Endothelial cell of umbilical vein (primary cell): ENCODE measurements at regions not wholly inside any gene's neighbourhood (a gene's known extent, or its start where the extent isn't known, plus 50 kb on each side); places are given as distances from the start of the nearest gene placed in this dataset.

Source experiments
- BruUV-seq: library from RNA; stranded (reverse); fragments of 400-500 nt; replicated peaks from 2 replicates; lab custom pipeline; 2021; lab: Mats Ljungman, UMichigan
- CTCF ChIA-PET: fragments of 300-600, 350-600 bp; sonication (Branson Sonifier 250); formaldehyde crosslinking; loops from one replicate; lab custom pipeline; 2021; ENCODE audit warnings: antibody characterized with exemption, inconsistent platforms; lab: Charles Lee
- POLR2A ChIA-PET: fragments of 300-600, 350-600 bp; sonication (Branson Sonifier 250); formaldehyde crosslinking; loops from one replicate; lab custom pipeline; 2021; ENCODE audit warnings: antibody characterized with exemption, inconsistent platforms; lab: Charles Lee
- DNase-seq: peaks from one replicate; pipeline ENCODE4 v3.0.0-alpha.2; 2011; ENCODE audit warnings: low read depth, low spot score
- FAIRE-seq: peaks from 2 replicates; lab custom pipeline; 2011; peaks lifted over from hg19 to GRCh38; lab: Jason Lieb, UNC
- H2AFZ ChIP-seq: 2 replicates; pipeline ENCODE4 v1.6.0; 2012; ENCODE audit warnings: low read depth, low read length, control low read depth, inconsistent platforms
- H3K27ac ChIP-seq: 2 replicates; pipeline ENCODE4 v1.5.1; 2011; ENCODE audit warnings: low read depth, mild to moderate bottlenecking, control low read depth, low read length, moderate library complexity; ENCODE audit not compliant: insufficient read depth
- H3K27me3 ChIP-seq, 2 experiments: 2 replicates each; pipeline versions ENCODE4 v1.6.0 to v1.6.1; 2011; ENCODE audit warnings: low read length in 2 of 2, mixed read lengths in 1 of 2; ENCODE audit not compliant: control insufficient read depth in 2 of 2, insufficient read depth in 2 of 2
- H3K36me3 ChIP-seq, 2 experiments: 2 replicates in 1 of 2; 3 replicates in 1 of 2; pipeline ENCODE4 v1.5.1; 2011; ENCODE audit warnings: low read length in 2 of 2, mild to moderate bottlenecking in 1 of 2, moderate library complexity in 1 of 2; ENCODE audit not compliant: control insufficient read depth in 2 of 2, insufficient read depth in 2 of 2; ENCODE audit errors: extremely low read depth in 1 of 2
- H3K4me1 ChIP-seq: 3 replicates; pipeline ENCODE4 v1.5.1; 2011; ENCODE audit warnings: mild to moderate bottlenecking, low read length; ENCODE audit not compliant: control insufficient read depth, insufficient read depth; ENCODE audit errors: extremely low read depth
- H3K4me2 ChIP-seq: 2 replicates; pipeline ENCODE4 v1.6.1; 2011; ENCODE audit warnings: low read length, control low read depth, mixed read lengths; ENCODE audit not compliant: insufficient read depth
- H3K4me3 ChIP-seq, 3 experiments: fragments of 200-600 bp in 1 of 3; sonication (generic), shearing (Covaris generic) in 1 of 3; replicated peaks in 1 of 3; 2 replicates each; pipeline ENCODE4 v1.5.1; 2011 to 2016; ENCODE audit warnings: control low read depth in 3 of 3, low read length in 3 of 3, mild to moderate bottlenecking in 2 of 3, inconsistent platforms in 1 of 3, low read depth in 1 of 3, moderate library complexity in 1 of 3; ENCODE audit not compliant: insufficient read depth in 1 of 3
- H3K79me2 ChIP-seq: 2 replicates; pipeline ENCODE4 v1.6.0; 2012; ENCODE audit warnings: low read length, inconsistent platforms; ENCODE audit not compliant: control insufficient read depth, insufficient read depth
- H3K9ac ChIP-seq: replicated peaks from 2 replicates; pipeline ENCODE3; 2011; ENCODE audit warnings: low read length, control low read depth; ENCODE audit not compliant: insufficient read depth; ENCODE audit errors: extremely low read depth
- H3K9me1 ChIP-seq: replicated peaks from 3 replicates; pipeline ENCODE4 v1.6.0; 2011; ENCODE audit warnings: mild to moderate bottlenecking, low read length; ENCODE audit not compliant: control insufficient read depth, insufficient read depth; ENCODE audit errors: extremely low read depth
- H3K9me3 ChIP-seq: replicated peaks from 2 replicates; pipeline ENCODE4 v1.5.1; 2012; ENCODE audit warnings: low read length, inconsistent platforms; ENCODE audit not compliant: control insufficient read depth, insufficient read depth
- H4K20me1 ChIP-seq: replicated peaks from 2 replicates; pipeline ENCODE3; 2011; ENCODE audit warnings: mild to moderate bottlenecking, low read length; ENCODE audit not compliant: control insufficient read depth, insufficient read depth; ENCODE audit errors: extremely low read depth
- CTCF ChIP-seq, 2 donors: IDR thresholded peaks; 1 replicate in 1 of 2; 2 replicates in 1 of 2; pipeline ENCODE4 v1.5.1; 2011; ENCODE audit warnings: low read length in 2 of 2, mild to moderate bottlenecking in 2 of 2, moderate library complexity in 2 of 2, control low read depth in 1 of 2, inconsistent platforms in 1 of 2, low read depth in 1 of 2; ENCODE audit not compliant: insufficient read depth in 1 of 2; ENCODE audit errors: extremely low read depth in 1 of 2
- EZH2 ChIP-seq: IDR thresholded peaks from 2 replicates; pipeline ENCODE4 v1.6.1; 2012; ENCODE audit warnings: borderline replicate concordance, low read depth, mild to moderate bottlenecking, moderate library complexity, low read length, inconsistent platforms; ENCODE audit not compliant: severe bottlenecking
- FOS ChIP-seq: IDR thresholded peaks from 2 replicates; pipeline ENCODE4 v1.6.1; 2011; ENCODE audit warnings: mild to moderate bottlenecking, low read length, moderate library complexity, borderline replicate concordance; ENCODE audit not compliant: insufficient read depth
- GATA2 ChIP-seq: IDR thresholded peaks from 2 replicates; pipeline ENCODE4 v1.7.0; 2011; ENCODE audit warnings: low read depth, mild to moderate bottlenecking, moderate library complexity, mixed read lengths, low read length; ENCODE audit not compliant: insufficient read length, insufficient read depth
- JUN ChIP-seq: IDR thresholded peaks from 2 replicates; pipeline ENCODE4 v1.6.1; 2011; ENCODE audit warnings: borderline replicate concordance, low read depth; ENCODE audit not compliant: insufficient read length, insufficient read depth
- MYC ChIP-seq: IDR thresholded peaks from one replicate; pipeline ENCODE4 v1.6.1; 2011; ENCODE audit warnings: mild to moderate bottlenecking, low read depth, low read length
- POLR2A ChIP-seq: IDR thresholded peaks from 2 replicates; pipeline ENCODE4 v1.6.1; 2012; ENCODE audit warnings: low read depth, mild to moderate bottlenecking, control low read depth, low read length
- POLR2AphosphoS5 ChIP-seq: IDR thresholded peaks from 2 replicates; pipeline ENCODE4 v1.6.1; 2012; ENCODE audit warnings: low read depth, mild to moderate bottlenecking, control low read depth, low read length, moderate library complexity; ENCODE audit not compliant: insufficient read depth
- dilution Hi-C: fragments of 300-500 bp; cut with MboI; formaldehyde crosslinking; loops from one replicate; pipeline ENCODE4 v1.15.0; 2019; ENCODE audit warnings: low sequenced_read_pairs; ENCODE audit not compliant: extremely low pct_ligation_motif_present
- intact Hi-C: fragments of 100-400 bp; cut with micrococcal nuclease; formaldehyde crosslinking; loops from one replicate; pipeline ENCODE4 v1.10.0; 2022
- TF ChIP-seq, protein P1 (sequence below): IDR thresholded peaks from 2 replicates; pipeline ENCODE4 v1.6.1; 2011; ENCODE audit not compliant: insufficient read depth, insufficient read length

DNA sequence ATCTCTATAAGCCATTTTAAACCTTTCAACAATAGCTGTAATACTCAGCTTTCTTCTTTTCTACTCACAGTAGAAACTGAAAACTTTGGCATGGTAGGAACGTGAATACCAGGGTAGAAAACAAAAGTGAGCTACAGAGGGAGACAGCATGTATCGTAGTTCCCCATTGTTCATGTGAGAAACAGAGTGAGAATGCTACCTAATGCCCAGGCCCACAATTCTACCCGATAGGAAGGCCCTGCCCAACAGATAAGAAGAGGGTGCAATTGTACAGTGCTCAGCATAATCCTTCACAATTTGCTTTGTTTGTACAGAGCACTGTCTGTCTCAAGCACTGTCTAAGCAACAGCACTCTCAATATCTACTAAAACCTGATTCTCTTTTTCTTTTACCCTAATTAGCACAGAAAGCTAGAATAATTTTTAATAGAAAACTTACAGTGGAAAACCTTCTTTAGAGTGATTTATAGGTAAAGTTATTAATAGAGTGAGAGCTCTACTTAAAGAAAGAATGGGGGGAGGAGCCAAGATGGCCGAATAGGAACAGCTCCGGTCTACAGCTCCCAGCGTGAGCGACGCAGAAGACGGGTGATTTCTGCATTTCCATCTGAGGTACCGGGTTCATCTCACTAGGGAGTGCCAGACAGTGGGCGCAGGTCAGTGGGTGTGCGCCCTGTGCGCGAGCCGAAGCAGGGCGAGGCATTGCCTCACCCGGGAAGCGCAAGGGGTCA, 322.3 kb downstream of the EFNB2 start:
- no peaks in the 10 kb centered on the region for H3K9me1 ChIP-seq
- no peaks in the 10 kb centered on the region for H3K36me3 ChIP-seq
- H4K20me1 ChIP-seq = no peaks in the 10 kb centered on the region
- no peak overlapping the region for H2AFZ ChIP-seq
- ChIA-PET CTCF (interaction anchor here (0.8 kb wide), 1 partner anchor 11 kb away, joined by 3 read pairs; no protein-coding TSS in a partner anchor), POLR2A (interaction anchor here (0.8 kb wide), 1 partner anchor 109 kb away, joined by 3 read pairs; no protein-coding TSS in a partner anchor)
- no peaks in the 10 kb centered on the region for H3K79me2 ChIP-seq
- DNase-seq = no peak
- H3K9ac ChIP-seq = no peak overlapping the region
- no peaks in the 10 kb centered on the region for H3K27me3 ChIP-seq
- no peak overlapping the region for H3K4me3 ChIP-seq
- intact Hi-C loops = no loop called here
- no TSS peak for BruUV-seq
- dilution Hi-C loops = no loop called here
- TF ChIP-seq JUN (no peak), MYC (no peak), POLR2AphosphoS5 (no peak), GATA2 (no peak), CTCF (IDR thresholded peaks at IDR 0.05; ENCODE audit: extremely low read depth in 1 of 2, insufficient read depth in 1 of 2, low read depth in 1 of 2, low read length in 2 of 2) (no peak), FOS (no peak), POLR2A (no peak), EZH2 (no peak)
- TF ChIP-seq, protein P1, sequence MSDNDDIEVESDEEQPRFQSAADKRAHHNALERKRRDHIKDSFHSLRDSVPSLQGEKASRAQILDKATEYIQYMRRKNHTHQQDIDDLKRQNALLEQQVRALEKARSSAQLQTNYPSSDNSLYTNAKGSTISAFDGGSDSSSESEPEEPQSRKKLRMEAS = no peak
- H3K27ac ChIP-seq = no peak overlapping the region
- FAIRE-seq = no peak
- no peak overlapping the region for H3K4me2 ChIP-seq
- H3K9me3 ChIP-seq = no peaks in the 10 kb centered on the region
- H3K4me1 ChIP-seq = no peaks in the 10 kb centered on the region
